GM12891 (cell line): ENCODE measurements at regions not wholly inside any gene's neighbourhood (a gene's known extent, or its start where the extent isn't known, plus 50 kb on each side); places are given as distances from the start of the nearest gene placed in this dataset.

Experiments used
- POLR2A ChIP-seq: IDR thresholded peaks from 2 replicates; pipeline ENCODE4 v1.6.1; 2011; ENCODE audit warnings: low read depth, low read length, control low read depth
- POLR2AphosphoS5 ChIP-seq: IDR thresholded peaks from 2 replicates; pipeline ENCODE4 v1.6.1; 2011; ENCODE audit warnings: low read depth, low read length, control low read depth
- TAF1 ChIP-seq: IDR thresholded peaks from 2 replicates; pipeline ENCODE4 v1.6.1; 2011; ENCODE audit warnings: low read depth, low read length, control low read depth

GRCh38 chrX:113996781-113997180, 587.1 kb upstream of the HTR2C start:
- TF ChIP-seq POLR2AphosphoS5 (no peak), POLR2A (no peak), TAF1 (no peak)
